MM.1S (cell line): ENCODE measurements at regions not wholly inside any gene's neighbourhood (a gene's known extent, or its start where the extent isn't known, plus 50 kb on each side); places are given as distances from the start of the nearest gene placed in this dataset.

Experiments used
- DNase-seq: peaks from one replicate; pipeline ENCODE4 v3.0.0-alpha.2; 2015
- H2AFZ ChIP-seq: fragments of 300-600 bp; sonication (generic); 2 replicates; pipeline ENCODE4 v1.6.0; 2016; ENCODE audit warnings: antibody characterized with exemption, low read length
- H3F3A ChIP-seq: fragments of 300-600 bp; sonication (generic); 2 replicates; pipeline ENCODE4 v1.6.1; 2016; ENCODE audit warnings: mild to moderate bottlenecking, antibody characterized with exemption, low read length, moderate library complexity, mixed read lengths; ENCODE audit not compliant: insufficient read depth
- H3K27ac ChIP-seq: fragments of 300-600 bp; sonication (generic); 2 replicates; pipeline ENCODE4 v1.5.1; 2016; ENCODE audit warnings: mild to moderate bottlenecking, low read length
- H3K27me3 ChIP-seq: fragments of 300-600 bp; sonication (generic); replicated peaks from 2 replicates; pipeline ENCODE4 v1.6.0; 2016; ENCODE audit warnings: low read length; ENCODE audit not compliant: insufficient read depth
- H3K36me3 ChIP-seq: fragments of 300-600 bp; sonication (generic); replicated peaks from 2 replicates; pipeline ENCODE4 v1.6.1; 2016; ENCODE audit warnings: mild to moderate bottlenecking, low read length, mixed read lengths; ENCODE audit not compliant: insufficient read depth
- H3K4me1 ChIP-seq: fragments of 300-600 bp; sonication (generic); 2 replicates; pipeline ENCODE4 v1.6.1; 2016; ENCODE audit warnings: low read length, mixed read lengths
- H3K4me2 ChIP-seq: fragments of 300-600 bp; sonication (generic); 2 replicates; pipeline ENCODE4 v1.6.0; 2016; ENCODE audit warnings: low read depth, low read length
- H3K4me3 ChIP-seq: fragments of 300-600 bp; sonication (generic); 2 replicates; pipeline ENCODE4 v1.5.1; 2016; ENCODE audit warnings: low read length, mixed read lengths
- H3K79me2 ChIP-seq: fragments of 300-600 bp; sonication (generic); 2 replicates; pipeline ENCODE4 v1.6.1; 2016; ENCODE audit warnings: mixed run types, low read length, mixed read lengths
- H3K9ac ChIP-seq: fragments of 300-600 bp; sonication (generic); 2 replicates; pipeline ENCODE4 v1.6.1; 2016; ENCODE audit warnings: low read length, mixed read lengths
- H3K9me2 ChIP-seq: fragments of 300-600 bp; sonication (generic); replicated peaks from 2 replicates; pipeline ENCODE4 v1.6.1; 2016; ENCODE audit warnings: mild to moderate bottlenecking, low read length, mixed read lengths; ENCODE audit not compliant: insufficient read depth
- H3K9me3 ChIP-seq: fragments of 300-600 bp; sonication (generic); replicated peaks from 2 replicates; pipeline ENCODE4 v1.6.1; 2016; ENCODE audit warnings: mild to moderate bottlenecking, low read length, mixed read lengths; ENCODE audit not compliant: insufficient read depth
- H4K20me1 ChIP-seq: fragments of 300-600 bp; sonication (generic); 2 replicates; pipeline ENCODE4 v1.6.1; 2016; ENCODE audit warnings: mild to moderate bottlenecking, low read length, moderate library complexity, mixed read lengths; ENCODE audit not compliant: insufficient read depth
- EZH2 ChIP-seq: fragments of 300-600 bp; sonication (generic); optimal IDR thresholded peaks from 2 replicates; pipeline ENCODE3; 2017; ENCODE audit warnings: low read depth, mild to moderate bottlenecking, antibody characterized with exemption, low read length, mixed read lengths
- EZH2phosphoT487 ChIP-seq: fragments of 300-600 bp; sonication (generic); IDR thresholded peaks from 2 replicates; pipeline ENCODE4 v1.6.1; 2018; ENCODE audit warnings: antibody characterized with exemption, low read length
- TF ChIP-seq, protein P1 (sequence below): fragments of 300-600 bp; sonication (generic); IDR thresholded peaks from 2 replicates; pipeline ENCODE4 v1.5.1; 2016; ENCODE audit warnings: antibody characterized with exemption, low read length, mixed read lengths

DNA sequence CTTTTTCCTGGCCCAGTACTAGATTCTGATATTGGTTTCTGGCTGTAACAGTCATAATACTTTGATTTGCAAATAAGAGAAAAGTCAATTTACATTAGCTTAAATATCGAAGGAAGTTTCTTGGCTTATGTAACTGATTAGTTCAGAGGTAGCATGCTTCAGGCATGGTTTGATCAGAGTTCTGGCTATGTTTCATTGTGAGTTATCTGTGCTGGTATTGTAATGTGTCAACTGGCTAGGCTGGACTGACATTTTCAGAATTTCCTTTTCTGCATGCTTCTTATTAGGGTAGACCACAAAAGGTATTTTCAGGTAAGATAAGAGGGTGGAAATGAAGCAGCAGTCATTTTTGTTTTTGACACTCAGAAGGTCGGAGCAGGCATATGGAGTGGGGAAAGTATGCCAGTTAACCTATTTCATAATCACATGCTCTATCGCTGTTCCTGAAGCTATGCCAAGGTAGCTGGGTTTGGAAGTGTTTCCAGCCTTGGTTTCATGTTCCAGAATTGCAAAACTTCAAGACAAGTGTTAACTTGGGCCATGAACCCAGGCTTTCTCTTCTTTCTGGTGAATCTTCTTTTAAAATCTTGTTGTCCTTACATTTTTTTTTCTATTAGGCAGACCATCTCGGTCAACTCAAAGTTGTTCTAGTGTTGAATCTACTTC, 244.9 kb downstream of the DHX35 start:
- no peaks in the 10 kb centered on the region for H3F3A ChIP-seq
- no peak for DNase-seq
- no peaks in the 10 kb centered on the region for H3K9me2 ChIP-seq
- H3K27me3 ChIP-seq = no peaks in the 10 kb centered on the region
- H3K79me2 ChIP-seq = no peaks in the 10 kb centered on the region
- no peaks in the 10 kb centered on the region for H4K20me1 ChIP-seq
- H3K4me2 ChIP-seq = no peak overlapping the region
- H3K9me3 ChIP-seq = no peaks in the 10 kb centered on the region; the same call in 1 of the 2 replicates
- H3K4me3 ChIP-seq = no peak overlapping the region
- H3K36me3 ChIP-seq = no peaks in the 10 kb centered on the region
- TF ChIP-seq, protein P1, sequence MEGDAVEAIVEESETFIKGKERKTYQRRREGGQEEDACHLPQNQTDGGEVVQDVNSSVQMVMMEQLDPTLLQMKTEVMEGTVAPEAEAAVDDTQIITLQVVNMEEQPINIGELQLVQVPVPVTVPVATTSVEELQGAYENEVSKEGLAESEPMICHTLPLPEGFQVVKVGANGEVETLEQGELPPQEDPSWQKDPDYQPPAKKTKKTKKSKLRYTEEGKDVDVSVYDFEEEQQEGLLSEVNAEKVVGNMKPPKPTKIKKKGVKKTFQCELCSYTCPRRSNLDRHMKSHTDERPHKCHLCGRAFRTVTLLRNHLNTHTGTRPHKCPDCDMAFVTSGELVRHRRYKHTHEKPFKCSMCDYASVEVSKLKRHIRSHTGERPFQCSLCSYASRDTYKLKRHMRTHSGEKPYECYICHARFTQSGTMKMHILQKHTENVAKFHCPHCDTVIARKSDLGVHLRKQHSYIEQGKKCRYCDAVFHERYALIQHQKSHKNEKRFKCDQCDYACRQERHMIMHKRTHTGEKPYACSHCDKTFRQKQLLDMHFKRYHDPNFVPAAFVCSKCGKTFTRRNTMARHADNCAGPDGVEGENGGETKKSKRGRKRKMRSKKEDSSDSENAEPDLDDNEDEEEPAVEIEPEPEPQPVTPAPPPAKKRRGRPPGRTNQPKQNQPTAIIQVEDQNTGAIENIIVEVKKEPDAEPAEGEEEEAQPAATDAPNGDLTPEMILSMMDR = no peak
- TF ChIP-seq EZH2phosphoT487 (no peak), EZH2 (no peak)
- no peak overlapping the region for H3K9ac ChIP-seq
- no peaks in the 10 kb centered on the region for H3K4me1 ChIP-seq
- H2AFZ ChIP-seq = no peak overlapping the region
- H3K27ac ChIP-seq = no peak overlapping the region

DNA sequence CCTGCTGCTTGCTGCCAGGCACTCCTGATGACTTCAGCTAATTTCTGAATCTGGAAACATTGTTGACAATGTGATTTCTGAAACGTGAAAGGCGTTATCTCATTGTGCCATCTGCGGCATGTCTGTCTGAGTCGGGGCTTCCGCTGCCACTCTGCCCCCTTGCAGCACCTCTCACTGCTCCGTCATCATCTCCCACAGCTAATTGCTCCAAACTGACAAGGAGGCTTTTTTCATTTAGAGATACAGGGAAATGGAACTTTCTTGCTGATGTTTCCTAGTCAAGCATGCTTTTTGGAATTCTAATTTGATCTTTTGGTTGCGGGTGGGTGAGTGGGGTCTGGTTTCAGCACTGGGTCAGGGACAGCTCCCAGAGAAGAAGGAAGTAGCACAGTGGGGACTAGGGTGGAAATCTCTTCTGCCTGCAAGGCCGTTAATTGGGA, 233.5 kb downstream of the DHX35 start:
- Histone ChIP-seq H4K20me1 (no peaks in the 10 kb centered on the region), H3K79me2 (no peaks in the 10 kb centered on the region), H3K4me3 (no peak overlapping the region), H3K27ac (no peak overlapping the region), H3K4me2 (no peak overlapping the region), H3K4me1 (no peaks in the 10 kb centered on the region), H3K9me2 (no peaks in the 10 kb centered on the region), H3K27me3 (no peaks in the 10 kb centered on the region), H3K9ac (no peak overlapping the region), H3K9me3 (no peaks in the 10 kb centered on the region), H3F3A (no peaks in the 10 kb centered on the region), H2AFZ (no peak overlapping the region), H3K36me3 (no peaks in the 10 kb centered on the region)
- TF ChIP-seq EZH2 = no peak
- TF ChIP-seq, protein P1 = no peak
- no peak for TF ChIP-seq EZH2phosphoT487
- no peak for DNase-seq

DNA sequence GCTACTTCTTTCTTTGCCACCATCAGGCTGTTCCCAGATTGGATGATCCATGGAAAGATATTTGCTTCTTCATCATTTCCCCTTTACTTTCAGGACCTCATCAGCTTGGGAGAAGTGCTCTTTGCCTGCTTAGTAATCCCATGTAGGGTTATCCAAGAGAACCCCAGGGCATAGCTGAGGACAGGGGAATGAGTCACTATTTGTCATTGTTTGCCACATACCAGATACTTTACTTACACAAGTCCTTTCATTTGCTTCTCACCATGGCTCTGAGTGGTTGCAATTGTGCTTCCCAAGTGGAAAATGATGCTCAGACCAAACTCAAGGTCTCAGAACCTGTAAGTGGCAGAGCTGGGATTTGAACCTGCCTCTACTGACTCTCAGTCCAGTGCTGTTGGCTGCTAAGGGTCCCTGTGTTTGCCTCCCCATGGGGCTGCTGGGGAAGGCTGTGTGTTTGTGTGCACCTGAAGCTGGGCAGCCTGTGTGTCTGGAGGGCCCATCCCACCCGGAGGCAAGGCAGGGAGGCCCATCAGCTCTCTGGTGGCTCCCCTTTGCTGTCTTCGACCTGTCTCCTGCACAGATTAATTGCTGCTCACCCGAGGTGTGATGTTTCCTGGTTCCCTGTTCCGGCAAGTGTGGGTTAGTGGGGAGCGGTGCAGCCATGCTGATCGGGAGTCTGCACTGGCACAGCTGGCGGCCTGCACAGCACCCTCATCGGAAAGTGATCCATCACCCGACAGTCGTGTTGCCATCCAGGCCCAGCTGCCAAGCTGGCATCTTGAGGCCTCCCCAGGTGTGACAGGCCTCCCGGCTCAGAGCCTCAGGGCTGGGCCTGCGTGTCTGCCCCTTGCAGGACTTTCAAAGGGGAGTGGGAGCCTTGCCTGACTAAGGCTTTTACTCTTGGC, 228.8 kb downstream of the DHX35 start:
- no peaks in the 10 kb centered on the region for H3K9me3 ChIP-seq
- no peak overlapping the region for H3K27ac ChIP-seq
- TF ChIP-seq EZH2 = no peak
- TF ChIP-seq, protein P1 = no peak
- no peak for TF ChIP-seq EZH2phosphoT487
- H3K4me1 ChIP-seq = no peaks in the 10 kb centered on the region
- H3K9me2 ChIP-seq = no peaks in the 10 kb centered on the region
- no peaks in the 10 kb centered on the region for H3K79me2 ChIP-seq
- no peaks in the 10 kb centered on the region for H4K20me1 ChIP-seq
- DNase-seq = no peak
- H3K27me3 ChIP-seq = no peaks in the 10 kb centered on the region
- no peaks in the 10 kb centered on the region for H3F3A ChIP-seq
- no peak overlapping the region for H3K9ac ChIP-seq
- H3K4me3 ChIP-seq = no peak overlapping the region
- H3K4me2 ChIP-seq = no peak overlapping the region
- H2AFZ ChIP-seq = no peak overlapping the region
- H3K36me3 ChIP-seq = no peaks in the 10 kb centered on the region
